ENCODE measurements at regions not wholly inside any gene's neighbourhood (a gene's known extent, or its start where the extent isn't known, plus 50 kb on each side); places are given as distances from the start of the nearest gene placed in this dataset.

GRCh38 chr5:138701678-138702077 is 51.5 kb upstream of the CTNNA1 start:
- TF ChIP-seq CTCF (IDR thresholded peaks at IDR 0.05) (no peak), POLR2A (IDR thresholded peaks at IDR 0.05) (no peak)
